Spleen (tissue), 7 donors: ENCODE measurements at regions not wholly inside any gene's neighbourhood (a gene's known extent, or its start where the extent isn't known, plus 50 kb on each side); places are given as distances from the start of the nearest gene placed in this dataset.

Source experiments
- CTCF ChIP-seq, 11 experiments: fragments of 200-600 bp in 7 of 11; fragments of 450-650 bp in 4 of 11; sonication (generic) in 4 of 11; IDR thresholded peaks in 8 of 11; conservative IDR thresholded peaks in 3 of 11; 1 replicate in 7 of 11; 2 replicates in 4 of 11; pipeline versions ENCODE4 v1.4.0 to v1.8.0; 2016 to 2021; ENCODE audit warnings: antibody characterized with exemption in 11 of 11, inconsistent platforms in 4 of 11, mild to moderate bottlenecking in 1 of 11
- POLR2A ChIP-seq, 3 donors: fragments of 450-650 bp; IDR thresholded peaks; one replicate each; pipeline ENCODE4 v1.5.1; 2017; ENCODE audit warnings: antibody characterized with exemption in 3 of 3, mild to moderate bottlenecking in 1 of 3
- POLR2AphosphoS5 ChIP-seq, 3 donors: sonication (generic); formaldehyde crosslinking; IDR thresholded peaks; one replicate each; pipeline ENCODE4 v1.5.1; 2017; ENCODE audit warnings: antibody characterized with exemption in 3 of 3
- donor health status: DM: no; HTN: no; CAD: no; lungs with moderate emphysema.
- donor health status: DM: no; HTN: no; CAD: no.
- donor health status: DM: no; HTN: no; CAD: no.

- no peak for TF ChIP-seq CTCF (IDR thresholded peaks at IDR 0.05 in 8 of 11, conservative IDR thresholded peaks at IDR 0.05 in 3 of 11)
- TF ChIP-seq POLR2AphosphoS5 (IDR thresholded peaks at IDR 0.05), result no peak
- TF ChIP-seq POLR2A (IDR thresholded peaks at IDR 0.05), result no peak
Observed at GRCh38 chrX:96389281-96390047, 295.2 kb upstream of the DIAPH2 start.
